ENCODE measurements at regions not wholly inside any gene's neighbourhood (a gene's known extent, or its start where the extent isn't known, plus 50 kb on each side); places are given as distances from the start of the nearest gene placed in this dataset.

- no TSS peak for BruUV-seq (replicated peaks)
- Histone ChIP-seq H3K9me3 (ENCODE audit: control insufficient read depth, insufficient read depth, low read depth, low read length) (no peaks in the 10 kb centered on the region), H3K27ac (ENCODE audit: low read length) (no peak overlapping the region), H3K27me3 (ENCODE audit: control insufficient read depth, insufficient read depth, low read length) (no peaks in the 10 kb centered on the region), H3K36me3 (ENCODE audit: control insufficient read depth, insufficient read depth, low read length) (no peaks in the 10 kb centered on the region), H3K4me3 (ENCODE audit: low read depth in 2 of 2, low read length in 2 of 2) (no peak overlapping the region), H3K4me1 (ENCODE audit: control insufficient read depth, insufficient read depth, low read length) (no peaks in the 10 kb centered on the region)
- intact Hi-C loops (cut with micrococcal nuclease; ENCODE audit: unreplicated experiment) (loop anchor here (2.0 kb wide), 1 partner anchor 1001 kb away; no protein-coding TSS in a partner anchor), in situ Hi-C loops (cut with HindIII; ENCODE audit: low pct_unique_long_range_greater_than_20kb, low sequenced_read_pairs) (no loop called here)
- ATAC-seq: no peak
- POLR2A ChIA-PET: no interaction called here
- TF ChIP-seq CTCF (IDR thresholded peaks at IDR 0.05): peak; percentile 35; the same call in 1 of the 2 replicates
- no peak for TF ChIP-seq POLR2AphosphoS5 (IDR thresholded peaks at IDR 0.05; ENCODE audit: low read depth, low read length)
- TF ChIP-seq REST (IDR thresholded peaks at IDR 0.05; ENCODE audit: insufficient read depth in 1 of 2, low read depth in 2 of 2, low read length in 1 of 2): no peak
- TF ChIP-seq TCF7L2 (IDR thresholded peaks at IDR 0.05; ENCODE audit: low read depth, low read length): no peak
- no peak for TF ChIP-seq SIN3A (IDR thresholded peaks at IDR 0.05; ENCODE audit: borderline replicate concordance, insufficient read depth, low read depth, low read length)
- CTCF ChIA-PET: interaction anchor here (0.8 kb wide), 1 partner anchor 1000 kb away, joined by 3 read pairs; no protein-coding TSS in a partner anchor
- DNase-seq (ENCODE audit: low read depth, low spot score): no peak
Observed at GRCh38 chr4:111631215-111631999, 513.8 kb upstream of the FAM241A start.

GRCh38 chr4:111632641-111633151 lies 512.6 kb upstream of the FAM241A start:
- H3K4me1 ChIP-seq (ENCODE audit: control insufficient read depth, insufficient read depth, low read length): no peaks in the 10 kb centered on the region
- no peak for TF ChIP-seq TCF7L2 (IDR thresholded peaks at IDR 0.05; ENCODE audit: low read depth, low read length)
- no peak for TF ChIP-seq REST (IDR thresholded peaks at IDR 0.05; ENCODE audit: insufficient read depth in 1 of 2, low read depth in 2 of 2, low read length in 1 of 2)
- TF ChIP-seq SIN3A (IDR thresholded peaks at IDR 0.05; ENCODE audit: borderline replicate concordance, insufficient read depth, low read depth, low read length): no peak
- no peak for TF ChIP-seq POLR2AphosphoS5 (IDR thresholded peaks at IDR 0.05; ENCODE audit: low read depth, low read length)
- TF ChIP-seq CTCF (IDR thresholded peaks at IDR 0.05): no peak
- in situ Hi-C loops (cut with HindIII; ENCODE audit: low pct_unique_long_range_greater_than_20kb, low sequenced_read_pairs): no loop called here
- ATAC-seq (no peak), DNase-seq (ENCODE audit: low read depth, low spot score) (no peak)
- H3K4me3 ChIP-seq (ENCODE audit: low read depth in 2 of 2, low read length in 2 of 2): no peak overlapping the region
- no peak overlapping the region for H3K27ac ChIP-seq (ENCODE audit: low read length)
- no peaks in the 10 kb centered on the region for H3K27me3 ChIP-seq (ENCODE audit: control insufficient read depth, insufficient read depth, low read length)
- intact Hi-C loops (cut with micrococcal nuclease; ENCODE audit: unreplicated experiment): no loop called here
- CTCF ChIA-PET: no interaction called here
- POLR2A ChIA-PET: no interaction called here
- no TSS peak for BruUV-seq (replicated peaks)
- H3K36me3 ChIP-seq (ENCODE audit: control insufficient read depth, insufficient read depth, low read length): no peaks in the 10 kb centered on the region
- H3K9me3 ChIP-seq (ENCODE audit: control insufficient read depth, insufficient read depth, low read depth, low read length): no peaks in the 10 kb centered on the region
